ENCODE measurements at regions not wholly inside any gene's neighbourhood (a gene's known extent, or its start where the extent isn't known, plus 50 kb on each side); places are given as distances from the start of the nearest gene placed in this dataset.

GRCh38 chr18:44025421-44025820 is 655.3 kb upstream of the SETBP1 start:
- no peak for DNase-seq

GRCh38 chr18:44028109-44028508 is 652.6 kb upstream of the SETBP1 start:
- DNase-seq = no peak

GRCh38 chr18:44031063-44031462 is 649.6 kb upstream of the SETBP1 start:
- DNase-seq = no peak

- DNase-seq = no peak
Observed at GRCh38 chr18:44033144-44033701, 647.5 kb upstream of the SETBP1 start.

DNA sequence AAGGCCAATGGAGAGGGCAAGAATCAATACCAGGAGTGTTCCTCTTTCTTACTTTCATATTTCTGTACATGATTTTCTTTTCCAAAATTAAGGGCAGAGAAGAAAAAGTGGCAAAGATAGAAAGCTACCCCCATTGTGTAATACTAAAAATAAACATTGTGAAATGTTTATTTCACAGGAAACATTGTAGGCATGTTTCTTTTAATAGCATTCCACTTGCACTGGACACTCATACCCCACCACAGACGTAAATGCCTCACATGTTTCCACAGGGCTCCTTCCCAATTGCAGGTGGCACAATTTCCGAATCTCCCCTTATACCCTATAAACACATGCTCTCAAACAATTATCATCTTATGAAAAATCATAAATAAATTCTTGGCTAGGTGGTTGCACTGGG is 645.1 kb upstream of the SETBP1 start:
- no peak for DNase-seq

DNA sequence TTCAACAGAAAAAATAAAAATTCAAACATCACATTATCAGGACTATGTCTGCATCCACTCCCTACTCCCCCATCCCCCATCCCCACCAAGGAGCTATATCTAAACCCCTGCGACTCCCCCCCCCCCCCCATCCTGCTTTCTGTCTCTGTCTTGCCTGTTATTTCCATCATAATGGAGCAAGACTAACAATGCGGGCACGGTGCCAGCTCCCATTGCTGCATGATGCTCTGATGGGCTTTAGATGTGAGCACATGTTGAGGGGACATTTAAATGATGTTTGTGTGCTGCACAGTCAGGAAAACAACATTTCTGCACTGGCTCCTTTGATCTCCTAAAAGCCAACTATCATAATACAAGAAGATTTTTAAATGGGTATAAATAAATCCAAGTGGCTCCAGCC is 644.2 kb upstream of the SETBP1 start:
- no peak for DNase-seq

DNA sequence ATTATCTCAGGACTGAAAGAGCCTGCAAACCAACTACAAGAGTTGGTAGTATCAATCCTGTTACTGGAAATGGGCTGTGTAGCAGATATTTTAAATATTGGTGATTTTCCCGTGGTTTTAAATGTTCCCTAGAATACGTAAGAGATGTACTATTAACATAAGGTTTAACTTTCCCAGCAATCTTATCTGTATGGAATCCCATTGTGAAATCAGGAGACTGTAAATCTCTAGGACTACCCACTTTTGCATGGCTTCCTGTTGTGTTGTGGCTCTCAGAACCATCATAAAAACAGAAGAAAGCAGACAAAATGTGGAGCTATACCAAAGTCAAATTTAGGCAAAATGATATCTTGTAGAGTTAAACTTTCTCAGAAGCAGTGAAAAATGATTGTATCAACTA is 641.5 kb upstream of the SETBP1 start:
- no peak for DNase-seq

GRCh38 chr18:44039826-44040225 is 640.9 kb upstream of the SETBP1 start:
- DNase-seq = no peak

- no peak for DNase-seq
Observed at GRCh38 chr18:44041553-44041952, 639.1 kb upstream of the SETBP1 start.

DNA sequence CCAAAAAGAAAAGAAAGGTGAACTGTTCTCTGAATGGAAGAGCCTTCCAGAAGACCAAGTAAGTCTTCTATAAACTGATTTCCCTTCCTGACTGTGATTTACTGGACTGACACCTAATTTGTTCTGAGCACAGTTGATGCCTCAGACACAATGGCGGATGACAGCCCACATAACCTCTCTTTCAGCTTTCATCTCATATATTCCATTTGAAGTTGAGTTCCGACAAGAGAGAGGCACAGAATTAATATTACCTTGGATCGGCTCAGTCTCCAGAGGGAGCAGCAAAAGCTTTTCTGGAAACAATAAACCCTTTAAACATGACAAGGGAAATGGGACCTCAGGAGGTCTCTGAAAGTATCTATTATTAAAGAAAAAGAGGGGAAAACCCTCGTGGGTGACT is 638.7 kb upstream of the SETBP1 start:
- DNase-seq = no peak

DNA sequence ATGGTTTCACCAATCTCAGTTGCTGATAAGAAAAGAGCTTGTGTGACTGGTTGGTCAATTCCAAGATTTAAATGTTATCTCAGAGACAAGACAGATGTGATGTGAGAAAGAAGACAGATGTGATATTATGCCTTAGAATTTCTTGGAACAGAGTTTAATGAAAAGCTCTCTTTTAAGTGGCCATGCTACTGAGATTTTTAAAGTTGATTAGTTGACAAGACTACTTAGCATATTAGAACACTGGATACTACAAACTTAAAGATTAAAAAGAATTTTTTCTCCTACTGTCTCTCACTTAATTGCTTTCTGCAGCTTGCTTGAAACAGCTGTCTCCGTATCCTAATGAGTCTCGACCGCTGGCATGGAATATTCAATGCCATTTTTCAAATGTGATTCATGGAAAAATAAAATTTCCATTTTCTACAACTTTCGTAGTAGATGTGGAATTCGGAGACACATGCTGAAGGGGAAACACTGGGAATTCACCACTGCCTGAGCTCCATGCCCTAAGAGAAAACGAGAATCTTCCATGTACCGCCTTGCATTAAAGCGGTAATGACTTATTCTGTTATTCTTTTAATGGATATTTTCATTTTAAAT is 634.2 kb upstream of the SETBP1 start:
- DNase-seq = no peak

DNA sequence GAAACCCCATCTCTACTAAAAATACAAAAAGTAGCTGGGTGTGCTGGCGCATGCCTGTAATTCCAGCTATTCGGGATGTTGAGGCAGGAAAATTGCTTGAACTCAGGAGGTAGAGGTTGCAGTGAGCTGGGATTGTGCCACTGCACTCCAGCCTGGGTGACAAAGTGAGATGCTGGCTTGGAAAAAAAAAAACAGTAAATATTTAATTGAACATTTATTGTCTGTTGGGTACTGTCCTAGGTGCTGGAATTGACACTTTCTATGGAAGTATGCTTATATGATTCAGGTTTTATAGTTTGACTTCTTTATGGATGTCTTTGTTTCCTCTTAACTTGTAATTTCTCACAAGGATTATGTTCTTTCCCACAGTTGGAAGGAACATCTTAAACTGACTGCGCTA is 633.1 kb upstream of the SETBP1 start:
- DNase-seq = no peak

GRCh38 chr18:44048435-44048834 is 632.3 kb upstream of the SETBP1 start:
- DNase-seq = no peak

GRCh38 chr18:44048846-44049245 is 631.8 kb upstream of the SETBP1 start:
- DNase-seq = no peak

DNA sequence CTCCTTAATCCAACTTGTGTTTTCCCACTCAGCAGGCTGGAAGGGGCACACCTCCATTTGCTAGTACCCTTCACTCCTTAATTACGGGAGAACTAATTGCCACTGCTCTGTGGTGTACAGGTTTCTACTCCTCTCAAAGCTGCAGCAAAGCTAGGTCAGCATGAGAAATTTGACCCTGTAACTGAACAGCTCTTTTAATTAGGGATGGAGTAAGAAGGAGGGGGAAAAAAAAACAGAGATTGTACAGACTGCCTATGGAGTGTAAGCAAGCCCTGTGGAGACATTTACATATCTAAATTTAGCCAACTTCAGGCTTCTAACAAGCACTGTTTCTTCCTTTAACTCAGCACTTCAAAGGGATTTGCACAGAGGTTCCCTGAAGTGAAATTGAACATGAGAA is 629.7 kb upstream of the SETBP1 start:
- DNase-seq = no peak

DNA sequence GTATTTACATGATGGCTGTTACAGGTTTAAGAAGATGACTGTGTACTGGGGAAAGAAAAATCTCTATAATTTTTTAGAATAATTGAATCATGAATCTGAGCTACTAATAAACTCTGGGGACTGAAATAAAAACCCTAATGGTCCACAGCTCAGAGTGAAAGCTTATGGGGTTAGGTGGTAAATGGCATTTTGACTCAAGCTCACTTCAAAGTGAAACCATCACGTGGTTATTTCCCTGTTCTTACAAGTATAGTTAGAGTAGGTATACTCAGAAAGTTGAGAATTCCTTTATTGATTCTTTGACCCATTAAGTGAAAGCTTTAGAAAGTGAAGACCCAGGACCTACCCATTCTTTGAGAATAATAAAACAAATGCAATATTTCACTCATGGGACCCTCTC is 626.2 kb upstream of the SETBP1 start:
- DNase-seq = no peak

DNA sequence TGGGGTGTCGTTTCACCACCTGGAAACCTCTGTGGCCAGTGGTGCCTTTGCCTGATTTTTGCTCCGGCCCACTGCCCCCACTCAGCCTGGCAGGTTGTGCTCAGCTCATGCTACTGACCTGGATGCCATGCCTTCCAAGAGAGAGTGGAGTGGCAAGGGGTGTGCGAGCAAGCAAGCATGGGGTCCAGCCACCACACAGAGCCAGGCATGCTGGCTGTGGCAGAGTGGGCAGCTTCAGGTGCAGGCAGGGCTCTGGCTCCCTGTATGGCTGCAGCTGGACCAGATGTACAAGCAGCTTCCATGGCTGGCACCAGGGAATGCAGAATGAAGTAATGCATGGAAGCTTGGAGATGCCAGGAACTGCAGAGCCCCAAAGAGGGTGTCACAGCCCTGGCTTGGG is 620.5 kb upstream of the SETBP1 start:
- no peak for DNase-seq

DNA sequence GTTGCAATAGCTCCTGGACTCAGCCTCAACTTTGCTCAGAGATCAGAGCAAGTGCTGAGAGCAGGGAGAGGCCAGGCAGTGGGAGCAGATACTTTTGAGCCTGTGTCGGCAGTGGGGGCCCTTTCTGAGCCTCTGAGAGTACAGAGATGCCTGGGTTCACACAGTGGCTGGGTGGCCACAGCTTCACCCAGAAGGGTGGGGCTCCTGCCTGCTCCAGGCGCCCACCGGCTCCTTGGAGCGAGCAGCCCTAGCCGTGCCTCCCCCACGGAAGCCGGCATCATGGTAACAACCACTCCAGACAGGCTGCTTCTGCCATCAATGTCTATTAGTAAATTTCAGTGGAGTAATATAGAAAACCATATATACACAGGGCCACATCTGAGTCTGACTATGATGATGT is 619.2 kb upstream of the SETBP1 start:
- no peak for DNase-seq

DNA sequence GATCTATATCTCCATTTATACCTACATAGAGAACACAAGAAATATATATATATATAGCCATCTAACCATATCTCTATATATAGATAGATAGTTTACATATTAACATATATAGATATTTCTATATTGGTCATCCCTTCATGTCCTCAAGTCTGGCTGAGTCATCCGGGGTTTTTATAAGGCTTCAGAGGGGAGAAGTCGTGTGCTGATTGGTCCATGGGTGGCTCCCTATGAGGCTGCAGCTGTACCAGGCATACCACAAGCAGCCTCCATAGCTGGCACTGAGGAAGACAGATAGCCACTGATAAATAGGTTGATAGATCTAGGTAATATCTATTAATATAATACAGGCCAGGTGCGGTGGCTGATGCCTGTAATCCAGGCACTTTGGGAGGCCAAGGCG is 618.3 kb upstream of the SETBP1 start:
- no peak for DNase-seq

GRCh38 chr18:44065206-44065605 is 615.5 kb upstream of the SETBP1 start:
- no peak for DNase-seq

- no peak for DNase-seq
Observed at GRCh38 chr18:44066541-44066940, 614.1 kb upstream of the SETBP1 start.

GRCh38 chr18:44067186-44067585 is 613.5 kb upstream of the SETBP1 start:
- DNase-seq = no peak

- DNase-seq = no peak
Observed at GRCh38 chr18:44075038-44075437, 605.6 kb upstream of the SETBP1 start.

DNA sequence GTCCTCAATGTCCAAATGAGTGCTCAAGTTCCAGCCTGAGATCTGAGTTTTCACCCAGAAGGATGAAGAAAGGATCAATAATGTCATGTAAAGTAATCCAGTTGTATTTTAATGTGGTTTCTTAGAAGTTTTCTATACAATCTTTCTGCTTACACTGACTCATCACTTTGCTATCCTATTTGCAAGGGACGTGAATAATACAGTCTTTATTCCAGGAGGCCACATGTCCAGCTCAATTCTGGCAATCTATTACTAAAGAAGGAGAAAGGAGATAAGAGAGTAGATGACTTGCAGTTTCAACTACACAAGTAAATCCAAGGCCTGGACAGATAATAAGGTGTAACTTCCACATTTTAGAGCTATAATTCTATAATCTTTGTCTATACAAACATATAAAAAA is 601.1 kb upstream of the SETBP1 start:
- no peak for DNase-seq

DNA sequence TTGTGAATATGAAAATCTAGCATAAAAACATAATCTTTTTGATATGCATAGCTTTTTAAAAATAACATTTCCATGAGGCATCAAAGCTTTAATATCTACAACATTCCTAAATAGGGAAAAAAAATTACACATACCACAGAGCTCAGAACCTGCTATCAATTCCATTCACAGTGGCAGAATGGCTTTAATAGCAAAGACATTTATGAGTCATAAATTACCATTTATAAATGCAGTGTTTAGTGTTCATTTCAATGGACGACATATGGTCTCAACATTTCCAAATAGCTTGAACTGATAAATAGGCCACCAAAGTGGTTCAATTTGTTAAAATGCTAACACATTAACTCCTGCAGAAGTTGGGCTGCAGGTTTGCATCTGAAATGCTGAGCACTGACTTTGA is 600.6 kb upstream of the SETBP1 start:
- DNase-seq = no peak

DNA sequence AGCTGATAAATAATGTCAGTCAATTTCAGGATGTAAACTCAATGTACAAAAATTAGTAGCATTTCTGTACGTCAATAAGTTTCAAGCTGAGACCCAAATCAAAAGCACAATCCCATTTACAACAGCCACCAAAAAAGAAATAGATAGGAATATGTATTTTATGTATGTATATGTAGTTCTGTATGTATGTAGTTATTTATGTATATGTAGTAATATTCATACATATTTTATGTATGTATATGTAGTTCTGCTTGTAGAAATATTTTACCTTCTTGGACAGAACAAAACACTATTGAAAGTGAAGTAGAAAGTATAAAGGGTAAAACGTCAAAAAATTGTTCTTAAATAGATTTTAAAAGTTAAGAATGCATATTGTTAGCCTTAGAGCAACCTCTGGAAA is 591.0 kb upstream of the SETBP1 start:
- no peak for DNase-seq
